Keratinocyte (primary cell): ENCODE measurements at regions not wholly inside any gene's neighbourhood (a gene's known extent, or its start where the extent isn't known, plus 50 kb on each side); places are given as distances from the start of the nearest gene placed in this dataset.

ENCODE experiments used
- DNase-seq: peaks from one replicate; pipeline ENCODE4 v3.0.0-alpha.2; 2011; ENCODE audit warnings: low read depth, missing footprints, low spot score
- FAIRE-seq: peaks from 2 replicates; lab custom pipeline; 2011; peaks lifted over from hg19 to GRCh38; lab: Jason Lieb, UNC
- H2AFZ ChIP-seq: 2 replicates; pipeline ENCODE4 v1.6.0; 2012; ENCODE audit warnings: low read length, control low read depth, inconsistent platforms; ENCODE audit not compliant: control insufficient read depth
- H3K27ac ChIP-seq: 2 replicates; pipeline ENCODE4 v1.5.1; 2011; ENCODE audit warnings: low read length; ENCODE audit not compliant: control insufficient read depth, insufficient read depth
- H3K27me3 ChIP-seq: 3 replicates; pipeline ENCODE4 v1.6.0; 2011; ENCODE audit warnings: low read length; ENCODE audit not compliant: control insufficient read depth, insufficient read depth; ENCODE audit errors: extremely low read depth
- H3K36me3 ChIP-seq, 2 experiments: 2 replicates in 1 of 2; 3 replicates in 1 of 2; pipeline ENCODE4 v1.5.1; 2011; ENCODE audit warnings: low read length in 2 of 2, mild to moderate bottlenecking in 1 of 2; ENCODE audit not compliant: control insufficient read depth in 2 of 2, insufficient read depth in 2 of 2; ENCODE audit errors: extremely low read depth in 1 of 2
- H3K4me1 ChIP-seq: 3 replicates; pipeline ENCODE4 v1.5.1; 2011; ENCODE audit warnings: low read length; ENCODE audit not compliant: control insufficient read depth, insufficient read depth; ENCODE audit errors: extremely low read depth
- H3K4me2 ChIP-seq: 3 replicates; pipeline ENCODE4 v1.6.0; 2011; ENCODE audit warnings: low read depth, low read length; ENCODE audit not compliant: control insufficient read depth, insufficient read depth; ENCODE audit errors: extremely low read depth
- H3K4me3 ChIP-seq, 3 experiments: fragments of 200-600 bp in 1 of 3; sonication (generic) in 1 of 3; 2 replicates in 2 of 3; 3 replicates in 1 of 3; pipeline ENCODE4 v1.5.1; 2011 to 2016; ENCODE audit warnings: low read length in 3 of 3, mild to moderate bottlenecking in 3 of 3, control low read depth in 2 of 3, inconsistent platforms in 1 of 3, low read depth in 1 of 3, mixed read lengths in 1 of 3, mixed run types in 1 of 3, moderate library complexity in 1 of 3; ENCODE audit not compliant: control insufficient read depth in 2 of 3, insufficient read depth in 2 of 3; ENCODE audit errors: extremely low read depth in 1 of 3
- H3K79me2 ChIP-seq: 2 replicates; pipeline ENCODE4 v1.6.0; 2012; ENCODE audit warnings: low read length; ENCODE audit not compliant: control insufficient read depth, insufficient read depth
- H3K9ac ChIP-seq: 3 replicates; pipeline ENCODE4 v1.6.0; 2011; ENCODE audit warnings: low read length; ENCODE audit not compliant: control insufficient read depth, insufficient read depth; ENCODE audit errors: extremely low read depth
- H3K9me1 ChIP-seq: 3 replicates; pipeline ENCODE4 v1.6.0; 2011; ENCODE audit warnings: low read length; ENCODE audit not compliant: control insufficient read depth, insufficient read depth; ENCODE audit errors: extremely low read depth
- H3K9me3 ChIP-seq: 2 replicates; pipeline ENCODE4 v1.5.1; 2012; ENCODE audit warnings: low read depth, low read length; ENCODE audit not compliant: control insufficient read depth
- H4K20me1 ChIP-seq: 3 replicates; pipeline ENCODE4 v1.6.0; 2011; ENCODE audit warnings: low read length; ENCODE audit not compliant: control insufficient read depth, insufficient read depth; ENCODE audit errors: extremely low read depth
- EZH2 ChIP-seq: IDR thresholded peaks from one replicate; pipeline ENCODE4 v1.6.1; 2012; ENCODE audit warnings: inconsistent platforms, mild to moderate bottlenecking, low read length, moderate library complexity
- dilution Hi-C: fragments of 300-500 bp; cut with MboI; formaldehyde crosslinking; loops from one replicate; pipeline ENCODE4 v1.7.0; 2020; ENCODE audit warnings: low sequenced_read_pairs; ENCODE audit not compliant: extremely low pct_ligation_motif_present
- TF ChIP-seq, protein P1 (sequence below), 3 experiments: IDR thresholded peaks in 1 of 3; conservative IDR thresholded peaks in 1 of 3; optimal IDR thresholded peaks in 1 of 3; 2 replicates in 2 of 3; 3 replicates in 1 of 3; pipeline versions ENCODE3 to v1.5.1; 2011; ENCODE audit warnings: low read length in 3 of 3, mild to moderate bottlenecking in 3 of 3, moderate library complexity in 2 of 3, control low read depth in 1 of 3, inconsistent platforms in 1 of 3; ENCODE audit not compliant: insufficient read depth in 2 of 3; ENCODE audit errors: extremely low read depth in 1 of 3

DNA sequence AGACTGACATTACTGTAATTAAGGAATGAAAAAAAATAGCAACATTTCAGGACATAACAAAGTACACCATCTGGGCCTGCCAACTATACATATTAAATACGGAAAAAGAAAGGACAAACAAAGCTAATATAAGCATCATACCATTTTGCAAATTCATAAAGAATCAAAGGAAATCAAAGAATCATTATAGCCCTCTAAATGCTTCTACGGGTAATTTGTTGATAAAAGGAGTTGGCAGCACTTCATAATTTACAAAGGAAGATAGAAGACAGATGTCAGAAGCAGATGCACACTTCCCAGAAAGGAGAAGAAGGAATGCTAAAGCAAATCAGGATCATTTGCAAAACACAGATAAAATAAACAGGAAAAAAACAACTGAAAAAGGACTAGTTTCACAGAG is 1757.3 kb downstream of the PCDH7 start:
- FAIRE-seq (no peak), DNase-seq (no peak)
- H2AFZ ChIP-seq, result no peak overlapping the region
- H3K9ac ChIP-seq, result no peak overlapping the region
- dilution Hi-C loops, result no loop called here
- H4K20me1 ChIP-seq, result no peaks in the 10 kb centered on the region
- H3K9me1 ChIP-seq, result no peaks in the 10 kb centered on the region
- H3K36me3 ChIP-seq, result no peaks in the 10 kb centered on the region
- TF ChIP-seq, protein P1, sequence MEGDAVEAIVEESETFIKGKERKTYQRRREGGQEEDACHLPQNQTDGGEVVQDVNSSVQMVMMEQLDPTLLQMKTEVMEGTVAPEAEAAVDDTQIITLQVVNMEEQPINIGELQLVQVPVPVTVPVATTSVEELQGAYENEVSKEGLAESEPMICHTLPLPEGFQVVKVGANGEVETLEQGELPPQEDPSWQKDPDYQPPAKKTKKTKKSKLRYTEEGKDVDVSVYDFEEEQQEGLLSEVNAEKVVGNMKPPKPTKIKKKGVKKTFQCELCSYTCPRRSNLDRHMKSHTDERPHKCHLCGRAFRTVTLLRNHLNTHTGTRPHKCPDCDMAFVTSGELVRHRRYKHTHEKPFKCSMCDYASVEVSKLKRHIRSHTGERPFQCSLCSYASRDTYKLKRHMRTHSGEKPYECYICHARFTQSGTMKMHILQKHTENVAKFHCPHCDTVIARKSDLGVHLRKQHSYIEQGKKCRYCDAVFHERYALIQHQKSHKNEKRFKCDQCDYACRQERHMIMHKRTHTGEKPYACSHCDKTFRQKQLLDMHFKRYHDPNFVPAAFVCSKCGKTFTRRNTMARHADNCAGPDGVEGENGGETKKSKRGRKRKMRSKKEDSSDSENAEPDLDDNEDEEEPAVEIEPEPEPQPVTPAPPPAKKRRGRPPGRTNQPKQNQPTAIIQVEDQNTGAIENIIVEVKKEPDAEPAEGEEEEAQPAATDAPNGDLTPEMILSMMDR (optimal IDR thresholded peaks at IDR 0.05 in 1 of 3, IDR thresholded peaks at IDR 0.05 in 1 of 3, conservative IDR thresholded peaks at IDR 0.05 in 1 of 3; ENCODE audit: extremely low read depth in 1 of 3, insufficient read depth in 2 of 3, low read length in 3 of 3), result no peak
- no peak for TF ChIP-seq EZH2
- no peak overlapping the region for H3K4me3 ChIP-seq
- H3K4me1 ChIP-seq, result no peaks in the 10 kb centered on the region
- H3K27me3 ChIP-seq, result no peaks in the 10 kb centered on the region
- H3K4me2 ChIP-seq, result no peak overlapping the region
- H3K9me3 ChIP-seq, result no peaks in the 10 kb centered on the region
- H3K27ac ChIP-seq, result no peak overlapping the region
- no peaks in the 10 kb centered on the region for H3K79me2 ChIP-seq

DNA sequence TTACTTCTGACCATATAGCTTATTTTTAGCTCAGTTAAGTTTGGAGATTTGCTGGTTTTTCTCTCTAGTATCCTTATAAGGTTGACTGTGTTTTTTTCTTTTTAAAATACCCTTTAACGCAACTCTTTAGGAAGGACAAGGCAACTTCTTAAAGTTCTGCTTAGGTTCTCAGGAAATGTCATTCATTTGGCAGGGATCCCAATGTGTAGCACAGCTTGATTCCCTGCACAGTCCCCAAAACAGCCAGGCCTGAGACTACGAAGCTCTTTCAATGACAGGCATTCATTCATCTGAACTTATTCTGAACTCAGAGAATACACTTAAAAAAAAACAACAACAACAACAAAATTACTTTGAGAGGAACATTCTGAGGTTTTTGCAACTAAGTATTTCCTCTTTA is 1765.8 kb downstream of the PCDH7 start:
- H3K4me1 ChIP-seq, result no peaks in the 10 kb centered on the region
- dilution Hi-C loops, result no loop called here
- no peaks in the 10 kb centered on the region for H3K9me1 ChIP-seq
- DNase-seq (no peak), FAIRE-seq (no peak)
- no peak overlapping the region for H3K9ac ChIP-seq
- H3K27ac ChIP-seq, result no peak overlapping the region
- no peaks in the 10 kb centered on the region for H3K9me3 ChIP-seq
- H3K4me3 ChIP-seq, result no peak overlapping the region
- H3K27me3 ChIP-seq, result no peaks in the 10 kb centered on the region
- H4K20me1 ChIP-seq, result no peaks in the 10 kb centered on the region
- H3K79me2 ChIP-seq, result no peaks in the 10 kb centered on the region
- no peak overlapping the region for H2AFZ ChIP-seq
- no peak overlapping the region for H3K4me2 ChIP-seq
- H3K36me3 ChIP-seq, result no peaks in the 10 kb centered on the region
- TF ChIP-seq, protein P1 (optimal IDR thresholded peaks at IDR 0.05 in 1 of 3, IDR thresholded peaks at IDR 0.05 in 1 of 3, conservative IDR thresholded peaks at IDR 0.05 in 1 of 3; ENCODE audit: extremely low read depth in 1 of 3, insufficient read depth in 2 of 3, low read length in 3 of 3), result no peak
- TF ChIP-seq EZH2, result no peak
